ENCODE measurements at regions not wholly inside any gene's neighbourhood (a gene's known extent, or its start where the extent isn't known, plus 50 kb on each side); places are given as distances from the start of the nearest gene placed in this dataset.

GRCh38 chr13:85441975-85442374 is 357.2 kb downstream of the SLITRK6 start:
- no peak for DNase-seq

- DNase-seq: no peak
These were observed 357.9 kb downstream of the SLITRK6 start for GRCh38 chr13:85441364-85441763.

GRCh38 chr13:85436029-85436428 is 363.2 kb downstream of the SLITRK6 start:
- DNase-seq: no peak

GRCh38 chr13:85434927-85435326 is 364.3 kb downstream of the SLITRK6 start:
- DNase-seq: no peak

GRCh38 chr13:85432881-85433280 is 366.3 kb downstream of the SLITRK6 start:
- no peak for DNase-seq

GRCh38 chr13:85431720-85432119 is 367.5 kb downstream of the SLITRK6 start:
- no peak for DNase-seq

- DNase-seq: no peak
These were observed 368.9 kb downstream of the SLITRK6 start for GRCh38 chr13:85430216-85430794.

- DNase-seq: no peak
These were observed 371.8 kb downstream of the SLITRK6 start for GRCh38 chr13:85427416-85427815.

- DNase-seq: no peak
These were observed 379.1 kb downstream of the SLITRK6 start for GRCh38 chr13:85420136-85420535.

GRCh38 chr13:85419611-85420010 is 379.6 kb downstream of the SLITRK6 start:
- DNase-seq: no peak

- DNase-seq: no peak
These were observed 381.4 kb downstream of the SLITRK6 start for GRCh38 chr13:85417807-85418206.

- no peak for DNase-seq
These were observed 385.6 kb downstream of the SLITRK6 start for GRCh38 chr13:85413664-85414063.

GRCh38 chr13:85412448-85412847 is 386.8 kb downstream of the SLITRK6 start:
- DNase-seq: no peak

- DNase-seq: no peak
These were observed 387.6 kb downstream of the SLITRK6 start for GRCh38 chr13:85411591-85411990.

- DNase-seq: no peak
These were observed 390.8 kb downstream of the SLITRK6 start for GRCh38 chr13:85408415-85408814.

- no peak for DNase-seq
These were observed 392.8 kb downstream of the SLITRK6 start for GRCh38 chr13:85406269-85406975.

- no peak for DNase-seq
These were observed 393.8 kb downstream of the SLITRK6 start for GRCh38 chr13:85405316-85405897.

GRCh38 chr13:85386424-85386823 is 412.8 kb downstream of the SLITRK6 start:
- DNase-seq: no peak

GRCh38 chr13:85383291-85383690 is 415.9 kb downstream of the SLITRK6 start:
- no peak for DNase-seq

GRCh38 chr13:85381082-85381481 is 418.1 kb downstream of the SLITRK6 start:
- no peak for DNase-seq

GRCh38 chr13:85379991-85380390 is 419.2 kb downstream of the SLITRK6 start:
- no peak for DNase-seq

- DNase-seq: no peak
These were observed 419.8 kb downstream of the SLITRK6 start for GRCh38 chr13:85379433-85379832.

- no peak for DNase-seq
These were observed 421.4 kb downstream of the SLITRK6 start for GRCh38 chr13:85377783-85378182.

- DNase-seq: no peak
These were observed 425.9 kb downstream of the SLITRK6 start for GRCh38 chr13:85373322-85373721.

GRCh38 chr13:85371254-85371653 is 428.0 kb downstream of the SLITRK6 start:
- no peak for DNase-seq
